PC-3 (cell line): ENCODE measurements at regions not wholly inside any gene's neighbourhood (a gene's known extent, or its start where the extent isn't known, plus 50 kb on each side); places are given as distances from the start of the nearest gene placed in this dataset.
"Not testable (repeated sequence)": the region's sequence is repeated elsewhere in the genome, so short reads cannot be mapped to it uniquely, and the experiment has no call there.

Experiments used
- ATAC-seq: fragments of 200-7000 bp; cut with Tn5 transposase; 2 replicates; pipeline ENCODE4 v1.9.1; 2020; ENCODE audit warnings: mild to moderate bottlenecking, moderate library complexity
- BruUV-seq: library from RNA; stranded (reverse); fragments of 400-500 nt; replicated peaks from 2 replicates; lab custom pipeline; 2021; lab: Mats Ljungman, UMichigan
- CTCF ChIA-PET: fragments of 300-600 bp; sonication (Branson Sonifier 250); formaldehyde crosslinking; loops from one replicate; lab custom pipeline; 2022; ENCODE audit warnings: antibody characterized with exemption; lab: Charles Lee
- POLR2A ChIA-PET: fragments of 300-600 bp; sonication (Branson Sonifier 250); formaldehyde crosslinking; loops from one replicate; lab custom pipeline; 2022; ENCODE audit warnings: antibody characterized with exemption; ENCODE audit not compliant: unreplicated experiment; lab: Charles Lee
- DNase-seq: peaks from one replicate; pipeline ENCODE4 v3.0.0-alpha.2; 2015
- H2AFZ ChIP-seq: fragments of 300-600 bp; sonication (generic); 2 replicates; pipeline ENCODE4 v1.6.0; 2016; ENCODE audit warnings: antibody characterized with exemption, low read length
- H3F3A ChIP-seq: fragments of 300-600 bp; sonication (generic); one replicate; pipeline ENCODE4 v1.6.0; 2017; ENCODE audit warnings: antibody characterized with exemption, low read length, control low read depth, mild to moderate bottlenecking; ENCODE audit not compliant: unreplicated experiment
- H3K27ac ChIP-seq: fragments of 300-600 bp; sonication (generic); 2 replicates; pipeline ENCODE4 v1.5.1; 2016; ENCODE audit warnings: mild to moderate bottlenecking, low read length
- H3K27me3 ChIP-seq: fragments of 300-600 bp; sonication (generic); 2 replicates; pipeline ENCODE4 v1.6.1; 2016; ENCODE audit warnings: low read length, mixed read lengths
- H3K36me3 ChIP-seq: fragments of 300-600 bp; sonication (generic); 2 replicates; pipeline ENCODE4 v1.6.1; 2016; ENCODE audit warnings: low read depth, mixed run types, low read length, mixed read lengths
- H3K4me1 ChIP-seq: fragments of 300-600 bp; sonication (generic); 2 replicates; pipeline ENCODE4 v1.5.1; 2016; ENCODE audit warnings: low read length; ENCODE audit not compliant: insufficient read depth
- H3K4me2 ChIP-seq: fragments of 300-600 bp; sonication (generic); 2 replicates; pipeline ENCODE4 v1.6.0; 2016; ENCODE audit warnings: low read length
- H3K4me3 ChIP-seq: fragments of 300-600 bp; sonication (generic); 2 replicates; pipeline ENCODE4 v1.5.1; 2016; ENCODE audit warnings: mild to moderate bottlenecking, low read length, mixed read lengths
- H3K79me2 ChIP-seq: fragments of 300-600 bp; sonication (generic); 2 replicates; pipeline ENCODE4 v1.6.1; 2017; ENCODE audit warnings: low read length, mixed read lengths
- H3K9ac ChIP-seq: fragments of 300-600 bp; sonication (generic); 2 replicates; pipeline ENCODE4 v1.6.0; 2016; ENCODE audit warnings: mild to moderate bottlenecking, low read length
- H3K9me2 ChIP-seq: fragments of 300-600 bp; sonication (generic); replicated peaks from 2 replicates; pipeline ENCODE4 v1.6.1; 2016; ENCODE audit warnings: mixed run types, low read length, mixed read lengths
- H3K9me3 ChIP-seq: fragments of 300-600 bp; sonication (generic); 2 replicates; pipeline ENCODE4 v1.6.1; 2016; ENCODE audit warnings: low read length, mixed read lengths
- H4K20me1 ChIP-seq: fragments of 300-600 bp; sonication (generic); 2 replicates; pipeline ENCODE4 v1.6.1; 2016; ENCODE audit warnings: low read length, mixed read lengths
- EZH2 ChIP-seq: fragments of 300-600 bp; sonication (generic); IDR thresholded peaks from one replicate; pipeline ENCODE4 v1.6.1; 2017; ENCODE audit warnings: antibody characterized with exemption, mild to moderate bottlenecking, low read length; ENCODE audit not compliant: unreplicated experiment
- EZH2phosphoT487 ChIP-seq: fragments of 300-600 bp; sonication (generic); IDR thresholded peaks from 2 replicates; pipeline ENCODE4 v1.6.1; 2018; ENCODE audit warnings: mild to moderate bottlenecking, antibody characterized with exemption, low read length, borderline replicate concordance
- intact Hi-C: fragments of 100-400 bp; cut with micrococcal nuclease; formaldehyde crosslinking; loops from 2 replicates; pipeline ENCODE4 v1.9.0; 2023
- TF ChIP-seq, protein P1 (sequence below): fragments of 300-600 bp; sonication (generic); conservative IDR thresholded peaks from 2 replicates; pipeline ENCODE4 v1.5.1; 2017; ENCODE audit warnings: antibody characterized with exemption, low read depth, mild to moderate bottlenecking, low read length

DNA sequence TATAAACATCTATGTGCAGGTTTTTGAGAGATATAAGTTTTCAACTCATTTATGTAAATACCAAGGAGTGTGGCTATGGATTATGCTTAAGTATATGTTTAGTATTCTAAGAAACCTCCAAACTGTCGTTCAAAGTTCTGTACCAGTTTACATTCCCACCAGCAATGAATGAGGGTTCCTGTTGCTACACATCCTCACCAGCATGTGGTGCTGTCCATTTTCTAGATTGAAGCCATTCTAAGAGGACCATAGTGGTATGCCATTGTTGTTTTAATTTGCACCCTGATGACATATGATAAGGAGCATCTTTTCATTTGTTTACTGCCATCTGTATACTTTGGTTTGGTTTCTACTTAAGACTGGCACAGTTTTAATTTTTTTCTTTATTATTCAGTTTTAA lies 2097.9 kb downstream of the LRRC4C start:
- no peak overlapping the region for H2AFZ ChIP-seq
- H3K9me2 ChIP-seq, result no peaks in the 10 kb centered on the region
- no peak overlapping the region for H3K4me3 ChIP-seq
- intact Hi-C loops, result loop anchor here (10.0 kb wide), 2 partner anchors 137 to 1417 kb away; no protein-coding TSS in a partner anchor
- TF ChIP-seq EZH2 (no peak), EZH2phosphoT487 (no peak)
- TF ChIP-seq, protein P1, sequence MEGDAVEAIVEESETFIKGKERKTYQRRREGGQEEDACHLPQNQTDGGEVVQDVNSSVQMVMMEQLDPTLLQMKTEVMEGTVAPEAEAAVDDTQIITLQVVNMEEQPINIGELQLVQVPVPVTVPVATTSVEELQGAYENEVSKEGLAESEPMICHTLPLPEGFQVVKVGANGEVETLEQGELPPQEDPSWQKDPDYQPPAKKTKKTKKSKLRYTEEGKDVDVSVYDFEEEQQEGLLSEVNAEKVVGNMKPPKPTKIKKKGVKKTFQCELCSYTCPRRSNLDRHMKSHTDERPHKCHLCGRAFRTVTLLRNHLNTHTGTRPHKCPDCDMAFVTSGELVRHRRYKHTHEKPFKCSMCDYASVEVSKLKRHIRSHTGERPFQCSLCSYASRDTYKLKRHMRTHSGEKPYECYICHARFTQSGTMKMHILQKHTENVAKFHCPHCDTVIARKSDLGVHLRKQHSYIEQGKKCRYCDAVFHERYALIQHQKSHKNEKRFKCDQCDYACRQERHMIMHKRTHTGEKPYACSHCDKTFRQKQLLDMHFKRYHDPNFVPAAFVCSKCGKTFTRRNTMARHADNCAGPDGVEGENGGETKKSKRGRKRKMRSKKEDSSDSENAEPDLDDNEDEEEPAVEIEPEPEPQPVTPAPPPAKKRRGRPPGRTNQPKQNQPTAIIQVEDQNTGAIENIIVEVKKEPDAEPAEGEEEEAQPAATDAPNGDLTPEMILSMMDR, result no peak; the same call in 1 of the 2 replicates
- H3K79me2 ChIP-seq, result no peaks in the 10 kb centered on the region
- H3K4me2 ChIP-seq, result no peak overlapping the region
- no peaks in the 10 kb centered on the region for H4K20me1 ChIP-seq
- H3F3A ChIP-seq, result no peaks in the 10 kb centered on the region
- BruUV-seq, result no TSS peak
- H3K27me3 ChIP-seq, result no peaks in the 10 kb centered on the region
- H3K36me3 ChIP-seq, result no peaks in the 10 kb centered on the region
- ChIA-PET POLR2A (no interaction called here), CTCF (interaction anchor here (0.6 kb wide), 1 partner anchor 469 kb away, joined by 3 read pairs; no protein-coding TSS in a partner anchor)
- ATAC-seq, result no peak
- H3K27ac ChIP-seq, result no peak overlapping the region
- H3K4me1 ChIP-seq, result no peaks in the 10 kb centered on the region
- H3K9ac ChIP-seq, result no peak overlapping the region
- no peak for DNase-seq
- no peaks in the 10 kb centered on the region for H3K9me3 ChIP-seq

DNA sequence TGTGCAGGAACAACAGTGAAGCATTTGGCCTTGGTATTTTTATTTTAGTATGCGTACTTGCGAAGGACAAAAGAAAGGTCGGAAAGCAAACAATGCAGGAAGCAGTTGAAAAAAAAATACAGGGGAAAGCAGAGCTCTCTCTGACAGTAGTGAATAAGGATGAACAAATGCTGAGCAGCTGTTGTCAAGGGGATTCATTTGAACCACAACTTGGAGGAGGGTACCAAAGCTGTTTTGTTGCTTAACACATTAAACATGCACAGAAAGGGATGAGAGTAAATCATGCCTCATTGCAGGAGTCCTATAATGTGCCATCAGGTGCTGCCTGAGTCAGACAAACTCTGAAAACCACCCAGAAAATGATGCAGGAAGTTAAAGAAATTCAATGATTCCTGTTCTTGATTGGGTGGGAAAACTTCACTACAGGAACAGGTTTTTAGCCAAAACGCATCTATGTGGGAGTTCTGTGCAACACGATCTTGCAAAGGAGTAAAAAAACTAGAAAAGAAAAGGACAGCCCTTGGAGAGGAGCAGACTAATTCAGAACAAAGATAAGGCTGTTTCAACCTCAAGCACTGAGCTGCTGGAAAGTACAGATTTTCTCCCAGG lies 2113.5 kb downstream of the LRRC4C start:
- Histone ChIP-seq H3K27me3 (no peaks in the 10 kb centered on the region), H2AFZ (peak overlapping the region; percentile 45; the same call in 1 of the 2 replicates), H3K4me1 (no peaks in the 10 kb centered on the region), H3F3A (no peaks in the 10 kb centered on the region), H3K79me2 (no peaks in the 10 kb centered on the region), H3K27ac (no peak overlapping the region), H3K9ac (no peak overlapping the region), H3K9me2 (no peaks in the 10 kb centered on the region), H4K20me1 (no peaks in the 10 kb centered on the region), H3K9me3 (no peaks in the 10 kb centered on the region), H3K36me3 (no peaks in the 10 kb centered on the region), H3K4me2 (no peak overlapping the region), H3K4me3 (no peak overlapping the region)
- TF ChIP-seq, protein P1, result no peak
- TF ChIP-seq EZH2 (no peak), EZH2phosphoT487 (no peak)
- ChIA-PET POLR2A (no interaction called here), CTCF (no interaction called here)
- ATAC-seq (no peak), DNase-seq (no peak)
- intact Hi-C loops, result no loop called here
- no TSS peak for BruUV-seq

DNA sequence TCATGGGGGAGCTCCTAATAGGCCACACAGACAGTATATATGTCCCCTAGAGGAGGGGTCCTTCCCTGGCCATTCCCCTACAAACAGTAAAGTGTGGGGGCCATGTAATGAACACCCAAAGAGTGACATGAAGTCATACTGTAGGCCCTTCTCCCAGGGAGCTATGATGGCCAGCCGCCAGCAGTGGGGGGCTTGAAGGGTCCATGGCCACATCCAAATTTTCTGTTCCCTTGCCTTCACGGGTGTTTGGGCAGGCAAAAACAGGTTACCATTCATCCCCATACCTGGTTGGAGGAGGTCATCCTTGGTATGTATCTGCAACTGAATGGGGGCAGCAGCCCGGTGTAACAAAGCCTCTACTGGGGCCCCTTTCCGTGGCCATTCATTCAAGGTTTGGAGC lies 2118.0 kb downstream of the LRRC4C start:
- intact Hi-C loops, result no loop called here
- H4K20me1 ChIP-seq, result no peaks in the 10 kb centered on the region
- POLR2A ChIA-PET, result no interaction called here
- CTCF ChIA-PET, result no interaction called here
- H3K9me2 ChIP-seq, result no peaks in the 10 kb centered on the region
- no peak overlapping the region for H3K4me3 ChIP-seq
- H3K36me3 ChIP-seq, result no peaks in the 10 kb centered on the region
- ATAC-seq (no peak), DNase-seq (no peak)
- no peak overlapping the region for H2AFZ ChIP-seq
- H3K79me2 ChIP-seq, result no peaks in the 10 kb centered on the region
- H3F3A ChIP-seq, result no peaks in the 10 kb centered on the region
- TF ChIP-seq EZH2 (no peak), EZH2phosphoT487 (no peak)
- TF ChIP-seq, protein P1, result no peak
- no peak overlapping the region for H3K27ac ChIP-seq
- peaks cover 4% of the 10 kb centered on the region; the same call in 1 of the 2 replicates for H3K9me3 ChIP-seq
- no TSS peak for BruUV-seq
- no peaks in the 10 kb centered on the region for H3K27me3 ChIP-seq
- no peaks in the 10 kb centered on the region for H3K4me1 ChIP-seq
- no peak overlapping the region for H3K4me2 ChIP-seq
- H3K9ac ChIP-seq, result no peak overlapping the region

DNA sequence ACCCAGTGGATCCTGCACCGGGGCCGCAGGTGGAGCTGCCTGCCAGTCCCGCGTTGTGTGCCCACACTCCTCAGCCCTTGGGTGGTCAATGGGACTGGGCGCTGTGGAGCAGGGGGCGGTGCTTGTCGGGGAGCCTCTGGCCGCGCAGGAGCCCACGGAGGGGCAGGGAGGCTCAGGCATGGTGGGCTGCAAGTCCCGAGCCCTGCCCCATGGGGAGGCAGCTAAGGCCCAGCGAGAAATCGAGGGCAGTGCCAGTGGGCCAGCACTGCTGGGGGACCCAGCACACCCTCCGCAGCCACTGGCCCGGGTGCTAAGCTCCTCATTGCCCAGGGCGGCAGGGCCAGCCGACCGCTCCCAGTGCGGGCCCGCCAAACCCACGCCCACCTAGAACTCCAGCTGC lies 2126.4 kb downstream of the LRRC4C start:
- POLR2A ChIA-PET, CTCF ChIA-PET, H2AFZ ChIP-seq: not testable (repeated sequence)

More for the DNA sequence above, 2126.4 kb downstream of the LRRC4C start:
- H3K36me3 ChIP-seq, H3K79me2 ChIP-seq, ATAC-seq, H3K4me1 ChIP-seq, H3K9me2 ChIP-seq, DNase-seq, H3K9me3 ChIP-seq, H3K4me3 ChIP-seq, BruUV-seq, H3K27ac ChIP-seq, H3K9ac ChIP-seq, H3K4me2 ChIP-seq, intact Hi-C loops, H3K27me3 ChIP-seq, H3F3A ChIP-seq, H4K20me1 ChIP-seq: not testable (repeated sequence)
